Calu3 (cell line): ENCODE measurements at regions not wholly inside any gene's neighbourhood (a gene's known extent, or its start where the extent isn't known, plus 50 kb on each side); places are given as distances from the start of the nearest gene placed in this dataset.

ENCODE experiments used
- BruUV-seq: library from RNA; stranded (reverse); fragments of 400-500 nt; replicated peaks from 2 replicates; lab custom pipeline; 2021; lab: Mats Ljungman, UMichigan
- CTCF ChIA-PET: fragments of 300-600 bp; sonication (Branson Sonifier 250); formaldehyde crosslinking; loops from one replicate; lab custom pipeline; 2022; ENCODE audit warnings: antibody characterized with exemption; lab: Charles Lee
- DNase-seq: peaks from one replicate; pipeline ENCODE4 v3.0.0; 2022
- H3K27ac Mint-ChIP-seq: one replicate; pipeline ENCODE4 v1.8.0; 2022; ENCODE audit warnings: mixed read lengths; ENCODE audit not compliant: unreplicated experiment
- H3K27me3 Mint-ChIP-seq: one replicate; pipeline ENCODE4 v1.8.0; 2022; ENCODE audit warnings: mixed read lengths; ENCODE audit not compliant: unreplicated experiment
- H3K36me3 Mint-ChIP-seq: one replicate; pipeline ENCODE4 v1.8.0; 2022; ENCODE audit warnings: mild to moderate bottlenecking, moderate library complexity, mixed read lengths; ENCODE audit not compliant: insufficient read depth, unreplicated experiment
- H3K4me1 Mint-ChIP-seq: one replicate; pipeline ENCODE4 v1.8.0; 2022; ENCODE audit warnings: mild to moderate bottlenecking, low read depth, mixed read lengths; ENCODE audit not compliant: unreplicated experiment
- H3K4me3 Mint-ChIP-seq: one replicate; pipeline ENCODE4 v1.8.0; 2022; ENCODE audit warnings: mild to moderate bottlenecking, low read depth, moderate library complexity, mixed read lengths; ENCODE audit not compliant: unreplicated experiment
- H3K9me3 Mint-ChIP-seq: one replicate; pipeline ENCODE4 v1.8.0; 2022; ENCODE audit warnings: low read depth, mixed read lengths; ENCODE audit not compliant: unreplicated experiment
- CTCF ChIP-seq: fragments of 200-600 bp; IDR thresholded peaks from one replicate; pipeline ENCODE4 v1.8.0; 2022; ENCODE audit warnings: antibody characterized with exemption; ENCODE audit not compliant: unreplicated experiment
- intact Hi-C: fragments of 100-400 bp; cut with micrococcal nuclease; formaldehyde crosslinking; loops from one replicate; pipeline ENCODE4 v1.10.0; 2022; ENCODE audit not compliant: unreplicated experiment

DNA sequence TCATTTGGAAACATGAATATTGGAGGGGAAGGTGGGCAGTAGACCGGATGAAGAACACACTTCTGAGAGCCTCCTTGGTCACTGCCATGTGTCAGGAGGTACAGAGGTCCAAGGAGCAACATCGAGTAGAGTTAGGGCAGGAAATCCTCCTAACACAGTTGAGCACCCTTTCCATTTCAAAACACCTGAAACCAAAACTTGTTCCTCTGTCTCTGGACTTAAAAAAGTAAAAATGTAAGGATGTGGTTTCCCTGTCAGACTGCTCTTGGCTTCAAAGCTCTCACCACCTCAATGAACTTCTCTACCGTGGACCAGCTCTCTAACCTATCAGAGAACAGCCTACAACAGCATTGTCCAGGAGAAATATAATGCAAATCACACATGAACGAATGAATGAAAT is 573.9 kb downstream of the NOVA1 start:
- Mint-ChIP-seq H3K27me3 (no peaks in the 10 kb centered on the region), H3K4me1 (no peaks in the 10 kb centered on the region), H3K27ac (no peak overlapping the region), H3K36me3 (no peaks in the 10 kb centered on the region), H3K9me3 (peaks cover 4% of the 10 kb centered on the region), H3K4me3 (no peak overlapping the region)
- CTCF ChIA-PET, result no interaction called here
- no TSS peak for BruUV-seq
- TF ChIP-seq CTCF, result no peak
- DNase-seq, result no peak
- intact Hi-C loops, result no loop called here

DNA sequence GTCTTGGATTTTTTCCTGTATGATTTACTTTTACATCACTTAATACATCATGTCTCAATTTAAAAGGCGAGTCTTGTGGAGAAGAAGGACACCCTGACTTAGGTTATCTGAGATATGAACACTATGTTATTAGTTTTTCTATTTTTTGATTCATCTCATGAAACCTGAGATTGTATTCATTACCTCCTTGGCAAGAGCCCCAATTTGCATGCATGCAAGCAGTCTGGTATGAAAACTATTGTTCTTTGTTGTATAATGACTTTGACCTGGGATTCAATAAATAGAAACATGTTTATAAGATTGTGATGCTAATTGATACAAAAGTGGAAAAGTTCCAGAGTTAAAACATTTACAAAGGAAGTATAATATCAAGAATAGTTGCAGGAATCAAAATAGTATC is 576.1 kb downstream of the NOVA1 start:
- Mint-ChIP-seq H3K27me3 (no peaks in the 10 kb centered on the region), H3K4me1 (no peaks in the 10 kb centered on the region), H3K36me3 (no peaks in the 10 kb centered on the region), H3K4me3 (no peak overlapping the region), H3K9me3 (peaks cover 4% of the 10 kb centered on the region), H3K27ac (no peak overlapping the region)
- intact Hi-C loops, result no loop called here
- CTCF ChIA-PET, result no interaction called here
- BruUV-seq, result no TSS peak
- no peak for DNase-seq
- TF ChIP-seq CTCF, result no peak

DNA sequence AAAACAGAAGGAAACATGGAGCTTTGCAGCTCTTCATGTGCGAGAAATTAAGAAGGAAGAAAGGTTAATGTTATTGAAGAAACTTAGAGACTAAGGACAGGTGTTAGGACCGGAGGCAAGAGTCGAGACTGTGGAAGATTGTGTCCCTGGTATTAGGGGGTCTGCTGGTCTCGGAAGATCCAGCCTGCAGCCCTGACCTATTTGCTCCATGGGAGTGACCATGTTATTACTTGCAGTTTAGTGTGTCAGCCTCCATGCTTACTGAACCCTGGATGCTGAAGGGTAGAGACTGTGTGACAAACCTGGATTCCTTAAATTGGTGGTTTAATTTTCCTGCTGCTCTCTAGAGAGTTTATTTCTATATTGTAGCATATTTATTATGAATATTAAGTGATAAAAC is 580.6 kb downstream of the NOVA1 start:
- Mint-ChIP-seq H3K27ac (no peak overlapping the region), H3K9me3 (peaks cover 8% of the 10 kb centered on the region), H3K36me3 (no peaks in the 10 kb centered on the region), H3K4me1 (no peaks in the 10 kb centered on the region), H3K27me3 (no peaks in the 10 kb centered on the region), H3K4me3 (no peak overlapping the region)
- CTCF ChIA-PET, result no interaction called here
- no TSS peak for BruUV-seq
- DNase-seq, result no peak
- TF ChIP-seq CTCF, result no peak
- intact Hi-C loops, result no loop called here

DNA sequence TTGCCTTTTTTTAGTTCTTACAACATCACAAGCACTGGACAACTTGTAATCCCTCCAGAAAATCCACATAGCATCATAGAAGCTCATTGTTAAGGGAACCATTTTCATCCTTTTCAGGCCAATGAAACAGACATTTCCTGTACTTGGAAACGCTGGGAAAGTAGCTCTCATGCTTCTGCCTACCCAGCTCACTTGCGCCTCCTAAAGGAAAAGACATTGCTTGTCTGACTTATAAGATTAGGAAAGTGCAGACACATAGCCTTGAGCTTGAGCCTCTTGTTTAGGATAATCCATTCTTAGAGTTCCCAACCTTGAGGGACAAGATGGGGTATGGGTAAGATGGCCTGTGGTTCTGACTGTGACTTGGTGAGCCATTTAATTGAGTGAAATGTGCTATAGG is 589.5 kb downstream of the NOVA1 start:
- no peaks in the 10 kb centered on the region for H3K27me3 Mint-ChIP-seq
- no TSS peak for BruUV-seq

More for the DNA sequence above, 589.5 kb downstream of the NOVA1 start:
- CTCF ChIA-PET, result no interaction called here
- Mint-ChIP-seq H3K9me3 (peaks cover 12% of the 10 kb centered on the region), H3K36me3 (no peaks in the 10 kb centered on the region), H3K27ac (no peak overlapping the region), H3K4me1 (no peaks in the 10 kb centered on the region), H3K4me3 (no peak overlapping the region)
- TF ChIP-seq CTCF, result no peak
- no peak for DNase-seq
- intact Hi-C loops, result no loop called here
